ENCODE measurements at regions not wholly inside any gene's neighbourhood (a gene's known extent, or its start where the extent isn't known, plus 50 kb on each side); places are given as distances from the start of the nearest gene placed in this dataset.
"Not testable (repeated sequence)": the region's sequence is repeated elsewhere in the genome, so short reads cannot be mapped to it uniquely, and the experiment has no call there.

DNA sequence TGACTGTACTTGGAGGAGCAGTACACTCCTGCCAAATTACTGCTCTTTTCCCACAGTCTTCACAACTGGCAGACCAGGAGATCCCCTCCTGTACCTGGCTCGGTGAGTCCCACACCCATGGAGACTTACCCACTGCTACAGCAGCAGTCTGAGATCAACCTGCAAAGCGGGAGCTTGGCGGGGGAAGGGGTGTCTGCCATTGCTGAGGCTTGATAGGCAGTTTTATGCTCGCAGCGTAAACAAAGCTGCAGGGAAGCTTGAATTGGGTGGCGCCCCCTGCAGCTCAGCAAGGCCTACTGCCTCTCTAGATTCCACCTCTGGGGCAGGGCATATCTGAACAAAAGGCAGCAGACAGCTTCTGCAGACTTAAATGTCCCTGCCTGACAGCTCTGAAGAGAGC is 74.4 kb downstream of the EXTL2 start:
- TF ChIP-seq, protein P1, sequence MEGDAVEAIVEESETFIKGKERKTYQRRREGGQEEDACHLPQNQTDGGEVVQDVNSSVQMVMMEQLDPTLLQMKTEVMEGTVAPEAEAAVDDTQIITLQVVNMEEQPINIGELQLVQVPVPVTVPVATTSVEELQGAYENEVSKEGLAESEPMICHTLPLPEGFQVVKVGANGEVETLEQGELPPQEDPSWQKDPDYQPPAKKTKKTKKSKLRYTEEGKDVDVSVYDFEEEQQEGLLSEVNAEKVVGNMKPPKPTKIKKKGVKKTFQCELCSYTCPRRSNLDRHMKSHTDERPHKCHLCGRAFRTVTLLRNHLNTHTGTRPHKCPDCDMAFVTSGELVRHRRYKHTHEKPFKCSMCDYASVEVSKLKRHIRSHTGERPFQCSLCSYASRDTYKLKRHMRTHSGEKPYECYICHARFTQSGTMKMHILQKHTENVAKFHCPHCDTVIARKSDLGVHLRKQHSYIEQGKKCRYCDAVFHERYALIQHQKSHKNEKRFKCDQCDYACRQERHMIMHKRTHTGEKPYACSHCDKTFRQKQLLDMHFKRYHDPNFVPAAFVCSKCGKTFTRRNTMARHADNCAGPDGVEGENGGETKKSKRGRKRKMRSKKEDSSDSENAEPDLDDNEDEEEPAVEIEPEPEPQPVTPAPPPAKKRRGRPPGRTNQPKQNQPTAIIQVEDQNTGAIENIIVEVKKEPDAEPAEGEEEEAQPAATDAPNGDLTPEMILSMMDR (conservative IDR thresholded peaks at IDR 0.05), result not testable (repeated sequence)
- TF ChIP-seq EZH2 (IDR thresholded peaks at IDR 0.05; ENCODE audit: low read depth), result not testable (repeated sequence)
